K562 (cell line): ENCODE measurements at regions not wholly inside any gene's neighbourhood (a gene's known extent, or its start where the extent isn't known, plus 50 kb on each side); places are given as distances from the start of the nearest gene placed in this dataset.

Experiments
- ATAC-seq: fragments of 200-7000 bp; cut with Tn5 transposase; 3 replicates; pipeline ENCODE4 v1.9.1; 2020; ENCODE audit warnings: moderate library complexity
- BruUV-seq: library from RNA; stranded (reverse); fragments of 400-500 nt; replicated peaks from 2 replicates; lab custom pipeline; 2021; lab: Mats Ljungman, UMichigan
- CTCF ChIA-PET: fragments of 300-600 bp; formaldehyde crosslinking; extraction: SDS; loops from one replicate; lab custom pipeline; 2021; ENCODE audit warnings: low intra/inter-chr PET ratio; lab: Yijun Ruan, JAX
- POLR2A ChIA-PET: fragments of 300-600, 350-650 bp; sonication (Branson Sonifier 250); formaldehyde crosslinking; extraction: SDS; loops from one replicate; lab custom pipeline; 2021; ENCODE audit warnings: antibody characterized with exemption, inconsistent platforms; lab: Yijun Ruan, JAX
- DNase-seq, 4 experiments: peaks; one replicate each; pipeline versions ENCODE4 v3.0.0 to v3.0.0-alpha.2; 2011 to 2018; ENCODE audit warnings: low spot score in 3 of 4, mixed read lengths in 3 of 4; ENCODE audit errors: extremely low read depth in 1 of 4
- FAIRE-seq: peaks from 2 replicates; lab custom pipeline; 2011; peaks lifted over from hg19 to GRCh38; lab: Jason Lieb, UNC
- H2AFZ ChIP-seq: 2 replicates; pipeline ENCODE4 v1.6.0; 2011; ENCODE audit warnings: low read depth, low read length, control low read depth, inconsistent platforms
- H3K27ac ChIP-seq: fragments of 200-600 bp; 3 replicates; pipeline ENCODE4 v1.8.0; 2011; ENCODE audit warnings: low read depth, mild to moderate bottlenecking, control low read depth, inconsistent platforms, low read length, moderate library complexity, mixed read lengths; ENCODE audit errors: extremely low read depth
- H3K27me3 ChIP-seq, 2 experiments: fragments of 300-600 bp in 1 of 2; 2 replicates in 1 of 2; 3 replicates in 1 of 2; pipeline versions ENCODE4 v1.6.0 to v1.8.0; 2011; ENCODE audit warnings: inconsistent platforms in 2 of 2, low read length in 2 of 2, mild to moderate bottlenecking in 1 of 2, mixed read lengths in 1 of 2, moderate library complexity in 1 of 2; ENCODE audit not compliant: control insufficient read depth in 2 of 2, insufficient read depth in 2 of 2
- H3K36me3 ChIP-seq: fragments of 300-600 bp; 3 replicates; pipeline ENCODE4 v1.8.0; 2011; ENCODE audit warnings: mild to moderate bottlenecking, low read length, inconsistent platforms; ENCODE audit not compliant: control insufficient read depth, insufficient read depth
- H3K4me1 ChIP-seq, 2 experiments: fragments of 200-600 bp in 1 of 2; replicated peaks in 1 of 2; 2 replicates in 1 of 2; 3 replicates in 1 of 2; pipeline versions ENCODE4 v1.5.1 to v1.8.0; 2011; ENCODE audit warnings: inconsistent platforms in 2 of 2, low read length in 2 of 2, mild to moderate bottlenecking in 1 of 2, mixed read lengths in 1 of 2, moderate library complexity in 1 of 2; ENCODE audit not compliant: control insufficient read depth in 2 of 2, insufficient read depth in 2 of 2
- H3K4me2 ChIP-seq: 2 replicates; pipeline ENCODE4 v1.6.1; 2011; ENCODE audit warnings: low read length, control low read depth, inconsistent platforms, mixed read lengths; ENCODE audit not compliant: insufficient read depth
- H3K4me3 ChIP-seq: fragments of 200-600 bp; sonication (generic), shearing (Covaris generic); 2 replicates; pipeline ENCODE4 v1.5.1; 2016; ENCODE audit warnings: control low read depth, inconsistent platforms
- H3K79me2 ChIP-seq: fragments of 200-600 bp; 3 replicates; pipeline ENCODE4 v1.8.0; 2011; ENCODE audit warnings: low read length, inconsistent platforms; ENCODE audit not compliant: control insufficient read depth, insufficient read depth
- H3K9ac ChIP-seq, 2 experiments: 2 replicates each; pipeline versions ENCODE4 v1.6.0 to v1.6.1; 2011; ENCODE audit warnings: low read depth in 2 of 2, low read length in 2 of 2, control low read depth in 1 of 2, inconsistent platforms in 1 of 2, mild to moderate bottlenecking in 1 of 2, mixed read lengths in 1 of 2; ENCODE audit not compliant: insufficient read depth in 1 of 2
- H3K9me1 ChIP-seq: one replicate; pipeline ENCODE4 v1.6.0; 2011; ENCODE audit warnings: inconsistent platforms, mild to moderate bottlenecking, low read length, moderate library complexity; ENCODE audit not compliant: control insufficient read depth, insufficient read depth
- H3K9me3 ChIP-seq: replicated peaks from 2 replicates; pipeline ENCODE4 v1.5.1; 2011; ENCODE audit warnings: low read depth, low read length, inconsistent platforms; ENCODE audit not compliant: control insufficient read depth, insufficient read depth
- H4K20me1 ChIP-seq: replicated peaks from 2 replicates; pipeline ENCODE4 v1.6.1; 2011; ENCODE audit warnings: low read length, inconsistent platforms, mixed read lengths; ENCODE audit not compliant: control insufficient read depth, insufficient read depth
- BRF2 ChIP-seq: IDR thresholded peaks from 3 replicates; pipeline ENCODE4 v1.6.1; 2011; ENCODE audit warnings: borderline replicate concordance, mild to moderate bottlenecking; ENCODE audit not compliant: insufficient read length, insufficient read depth
- DACH1 ChIP-seq: fragments of 450-650 bp; IDR thresholded peaks from 2 replicates; pipeline ENCODE4 v1.6.1; 2018; ENCODE audit not compliant: partially characterized antibody
- HDAC1 ChIP-seq, 2 experiments: fragments of 450-650 bp; IDR thresholded peaks; 2 replicates each; pipeline ENCODE4 v1.6.1; 2016 to 2017; ENCODE audit warnings: inconsistent platforms in 1 of 2, mild to moderate bottlenecking in 1 of 2, moderate library complexity in 1 of 2
- HEY1 ChIP-seq: fragments of 250-450 bp; sonication (Bioruptor Pico); IDR thresholded peaks from 2 replicates; pipeline ENCODE4 v1.5.0; 2020; ENCODE audit warnings: mild to moderate bottlenecking, moderate library complexity, borderline replicate concordance
- JUND ChIP-seq, 2 experiments: IDR thresholded peaks; 2 replicates in 1 of 2; 3 replicates in 1 of 2; pipeline ENCODE4 v1.6.1; 2011; ENCODE audit warnings: borderline replicate concordance in 2 of 2, low read depth in 2 of 2, low read length in 2 of 2, improper control_type of control experiment in 1 of 2, missing biosample characterization in 1 of 2, missing genetic modification characterization in 1 of 2, missing genetic modification reagents in 1 of 2
- KAT7 ChIP-seq: sonication (generic); formaldehyde crosslinking; IDR thresholded peaks from 2 replicates; pipeline ENCODE4 v1.8.0; 2022; ENCODE audit warnings: missing genetic modification reagents, mild to moderate bottlenecking, borderline replicate concordance
- KDM4B ChIP-seq, 2 experiments: fragments of 450-650 bp in 1 of 2; sonication (generic) in 1 of 2; IDR thresholded peaks; 2 replicates each; pipeline ENCODE4 v1.6.1; 2016 to 2017; ENCODE audit warnings: borderline replicate concordance in 2 of 2, antibody characterized with exemption in 1 of 2, low read depth in 1 of 2, mild to moderate bottlenecking in 1 of 2
- NR4A1 ChIP-seq, 2 experiments: fragments of 250-450 bp in 1 of 2; fragments of 450-650 bp in 1 of 2; sonication (Bioruptor Pico) in 1 of 2; IDR thresholded peaks; 2 replicates each; pipeline versions ENCODE4 v1.4.0 to v1.6.1; 2016 to 2020; ENCODE audit warnings: mild to moderate bottlenecking in 2 of 2, missing compliant biosample characterization in 1 of 2, missing genetic modification characterization in 1 of 2, moderate library complexity in 1 of 2
- PURB ChIP-seq: sonication (generic); formaldehyde crosslinking; IDR thresholded peaks from 2 replicates; pipeline ENCODE4 v1.9.0; 2021; ENCODE audit warnings: low read depth, mild to moderate bottlenecking, missing genetic modification reagents
- ZFX ChIP-seq: sonication (generic); formaldehyde crosslinking; IDR thresholded peaks from 2 replicates; pipeline ENCODE4 v1.8.0; 2022; ENCODE audit warnings: mild to moderate bottlenecking, missing genetic modification reagents, moderate library complexity
- ZNF143 ChIP-seq: sonication (generic); formaldehyde crosslinking; IDR thresholded peaks from 2 replicates; pipeline ENCODE4 v1.9.0; 2022; ENCODE audit warnings: mild to moderate bottlenecking, missing genetic modification reagents
- WGBS: fragments of 100-300 bp; shearing (Covaris generic); methylation state at CpG from one replicate; pipeline ENCODE4 v1.1.6; 2016; ENCODE audit warnings: low coverage, mixed read lengths; ENCODE audit not compliant: insufficient coverage; ENCODE audit errors: missing lambda C conversion rate; 5-methylcytosine and 5-hydroxymethylcytosine counted together
- in situ Hi-C: fragments of 300-500 bp; cut with MboI; formaldehyde crosslinking; loops from 4 replicates; pipeline ENCODE4 v1.15.0; 2018; ENCODE audit warnings: inconsistent platforms, mixed read lengths
- intact Hi-C: fragments of 100-400 bp; cut with micrococcal nuclease; formaldehyde crosslinking; loops from 2 replicates; pipeline ENCODE4 v1.14.2; 2022
- TF ChIP-seq, protein P1 (sequence below): fragments of 250-450 bp; sonication (Bioruptor Pico); IDR thresholded peaks from 2 replicates; pipeline ENCODE4 v1.4.0; 2020

GRCh38 chr3:29050155-29050554 lies 230.7 kb upstream of the RBMS3 start:
- in situ Hi-C loops: no loop called here

More at GRCh38 chr3:29050155-29050554, 230.7 kb upstream of the RBMS3 start:
- TF ChIP-seq ZFX (no peak), BRF2 (no peak), KAT7 (CRISPR knock-in tag) (no peak), KDM4B (IDR thresholded peaks at IDR 0.05; ENCODE audit: borderline replicate concordance in 2 of 2, low read depth in 1 of 2) (no peak), DACH1 (no peak), PURB (CRISPR knock-in tag) (no peak), HEY1 (CRISPR knock-in tag) (no peak), NR4A1 (CRISPR knock-in tag; IDR thresholded peaks at IDR 0.05) (no peak), NR4A1 (tag; IDR thresholded peaks at IDR 0.05) (no peak), HDAC1 (IDR thresholded peaks at IDR 0.05) (no peak), ZNF143 (CRISPR knock-in tag) (no peak), JUND (IDR thresholded peaks at IDR 0.05; ENCODE audit: borderline replicate concordance, low read depth, low read length) (no peak), JUND (tag; IDR thresholded peaks at IDR 0.05; ENCODE audit: borderline replicate concordance, low read depth, low read length) (no peak)
- TF ChIP-seq, protein P1, sequence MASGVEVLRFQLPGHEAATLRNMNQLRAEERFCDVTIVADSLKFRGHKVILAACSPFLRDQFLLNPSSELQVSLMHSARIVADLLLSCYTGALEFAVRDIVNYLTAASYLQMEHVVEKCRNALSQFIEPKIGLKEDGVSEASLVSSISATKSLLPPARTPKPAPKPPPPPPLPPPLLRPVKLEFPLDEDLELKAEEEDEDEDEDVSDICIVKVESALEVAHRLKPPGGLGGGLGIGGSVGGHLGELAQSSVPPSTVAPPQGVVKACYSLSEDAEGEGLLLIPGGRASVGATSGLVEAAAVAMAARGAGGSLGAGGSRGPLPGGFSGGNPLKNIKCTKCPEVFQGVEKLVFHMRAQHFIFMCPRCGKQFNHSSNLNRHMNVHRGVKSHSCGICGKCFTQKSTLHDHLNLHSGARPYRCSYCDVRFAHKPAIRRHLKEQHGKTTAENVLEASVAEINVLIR (CRISPR knock-in tag): no peak
- Histone ChIP-seq H2AFZ (no peak overlapping the region), H3K4me1 (no peaks in the 10 kb centered on the region), H3K9me1 (no peaks in the 10 kb centered on the region), H3K79me2 (no peaks in the 10 kb centered on the region), H3K36me3 (no peaks in the 10 kb centered on the region), H3K4me2 (no peak overlapping the region), H3K27ac (no peak overlapping the region), H3K9ac (no peak overlapping the region), H4K20me1 (no peaks in the 10 kb centered on the region), H3K4me3 (no peak overlapping the region), H3K9me3 (no peaks in the 10 kb centered on the region), H3K27me3 (no peaks in the 10 kb centered on the region)
- intact Hi-C loops: no loop called here
- ATAC-seq (no peak), FAIRE-seq (no peak), DNase-seq (no peak)
- no TSS peak for BruUV-seq
- POLR2A ChIA-PET: no interaction called here
- 0% methylated on average over 1 of the region's 2 CpGs for WGBS
- CTCF ChIA-PET: no interaction called here
